Sigmoid colon (tissue), 6 donors: ENCODE measurements at regions not wholly inside any gene's neighbourhood (a gene's known extent, or its start where the extent isn't known, plus 50 kb on each side); places are given as distances from the start of the nearest gene placed in this dataset.

ENCODE experiments used
- DNase-seq: peaks from one replicate; pipeline ENCODE4 v3.0.0-alpha.2; 2019
- H3K27ac ChIP-seq, 4 donors: fragments of 200-600 bp; sonication (generic); one replicate each; pipeline ENCODE4 v1.5.1; 2016 to 2019; ENCODE audit warnings: mild to moderate bottlenecking in 1 of 4
- H3K27me3 ChIP-seq, 3 donors: fragments of 200-600 bp; sonication (generic); one replicate each; pipeline ENCODE4 v1.5.1; 2019; ENCODE audit warnings: mild to moderate bottlenecking in 1 of 3
- H3K36me3 ChIP-seq, 4 donors: fragments of 200-600 bp; sonication (generic); one replicate each; pipeline ENCODE4 v1.5.1; 2016 to 2019
- H3K4me1 ChIP-seq, 4 donors: fragments of 200-600 bp; sonication (generic); one replicate each; pipeline ENCODE4 v1.5.1; 2017 to 2019
- H3K4me3 ChIP-seq, 4 donors: fragments of 200-600 bp; sonication (generic); one replicate each; pipeline ENCODE4 v1.5.1; 2017 to 2019; ENCODE audit warnings: mild to moderate bottlenecking in 2 of 4, moderate library complexity in 1 of 4
- H3K9me3 ChIP-seq, 4 donors: fragments of 200-600 bp in 3 of 4; sonication (generic) in 3 of 4; one replicate each; pipeline versions ENCODE4 v1.5.1 to v1.6.1; 2013 to 2019
- EP300 ChIP-seq, 4 donors: sonication (generic); formaldehyde crosslinking; IDR thresholded peaks; one replicate each; pipeline ENCODE4 v1.6.1; 2017; ENCODE audit warnings: antibody characterized with exemption in 4 of 4
- POLR2A ChIP-seq, 2 donors: fragments of 450-650 bp; IDR thresholded peaks; one replicate each; pipeline ENCODE4 v1.6.1; 2016; ENCODE audit warnings: antibody characterized with exemption in 2 of 2, mild to moderate bottlenecking in 2 of 2, moderate library complexity in 2 of 2
- POLR2AphosphoS5 ChIP-seq, 4 donors: sonication (generic); formaldehyde crosslinking; IDR thresholded peaks; one replicate each; pipeline ENCODE4 v1.6.1; 2017; ENCODE audit warnings: antibody characterized with exemption in 4 of 4
- WGBS, 2 donors: extraction: QIAGEN DNeasy Blood & Tissue Kit; methylation state at CpG; one replicate each; pipeline ENCODE4 v1.1.7; 2013; 5-methylcytosine and 5-hydroxymethylcytosine counted together
- intact Hi-C: fragments of 100-400 bp; cut with DNase I; formaldehyde crosslinking; loops from one replicate; pipeline ENCODE4 v1.15.1; 2023
- TF ChIP-seq, protein P1 (sequence below), 4 experiments: fragments of 450-650 bp in 3 of 4; fragments of 200-600 bp in 1 of 4; IDR thresholded peaks; one replicate each; pipeline ENCODE4 v1.5.1; 2016 to 2019; ENCODE audit warnings: antibody characterized with exemption in 4 of 4, mild to moderate bottlenecking in 3 of 4, moderate library complexity in 2 of 4
- donor health status: healthy with polysubstance abuse.
- donor health status: healthy.

DNA sequence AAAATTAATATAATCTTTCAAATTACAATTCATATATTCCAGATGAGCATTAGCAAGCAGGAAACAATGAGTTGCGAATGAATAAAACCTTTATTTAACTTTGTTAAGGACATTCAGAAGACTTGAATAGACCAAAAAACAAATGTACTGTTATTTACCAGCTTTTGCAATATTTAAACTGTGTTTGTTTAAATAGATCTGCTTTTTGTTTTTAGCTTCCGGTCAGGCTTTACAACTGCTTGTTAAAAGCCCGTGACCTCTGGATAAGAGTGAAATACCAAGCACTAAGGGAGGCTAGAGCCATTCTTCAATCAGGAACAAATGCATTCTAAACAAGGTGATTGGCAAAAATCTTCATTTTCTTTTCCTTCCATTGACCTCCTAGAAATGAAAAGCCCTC is 184.9 kb upstream of the GNAI1 start:
- Histone ChIP-seq H3K9me3 (no peaks in the 10 kb centered on the region), H3K4me3 (no peak overlapping the region), H3K36me3 (no peaks in the 10 kb centered on the region), H3K27ac (no peak overlapping the region), H3K4me1 (no peaks in the 10 kb centered on the region), H3K27me3 (no peaks in the 10 kb centered on the region)
- DNase-seq = no peak
- TF ChIP-seq EP300 (IDR thresholded peaks at IDR 0.05) (no peak), POLR2A (IDR thresholded peaks at IDR 0.05) (no peak), POLR2AphosphoS5 (IDR thresholded peaks at IDR 0.05) (no peak)
- TF ChIP-seq, protein P1, sequence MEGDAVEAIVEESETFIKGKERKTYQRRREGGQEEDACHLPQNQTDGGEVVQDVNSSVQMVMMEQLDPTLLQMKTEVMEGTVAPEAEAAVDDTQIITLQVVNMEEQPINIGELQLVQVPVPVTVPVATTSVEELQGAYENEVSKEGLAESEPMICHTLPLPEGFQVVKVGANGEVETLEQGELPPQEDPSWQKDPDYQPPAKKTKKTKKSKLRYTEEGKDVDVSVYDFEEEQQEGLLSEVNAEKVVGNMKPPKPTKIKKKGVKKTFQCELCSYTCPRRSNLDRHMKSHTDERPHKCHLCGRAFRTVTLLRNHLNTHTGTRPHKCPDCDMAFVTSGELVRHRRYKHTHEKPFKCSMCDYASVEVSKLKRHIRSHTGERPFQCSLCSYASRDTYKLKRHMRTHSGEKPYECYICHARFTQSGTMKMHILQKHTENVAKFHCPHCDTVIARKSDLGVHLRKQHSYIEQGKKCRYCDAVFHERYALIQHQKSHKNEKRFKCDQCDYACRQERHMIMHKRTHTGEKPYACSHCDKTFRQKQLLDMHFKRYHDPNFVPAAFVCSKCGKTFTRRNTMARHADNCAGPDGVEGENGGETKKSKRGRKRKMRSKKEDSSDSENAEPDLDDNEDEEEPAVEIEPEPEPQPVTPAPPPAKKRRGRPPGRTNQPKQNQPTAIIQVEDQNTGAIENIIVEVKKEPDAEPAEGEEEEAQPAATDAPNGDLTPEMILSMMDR (IDR thresholded peaks at IDR 0.05) = no peak
- intact Hi-C loops = no loop called here
- WGBS, 2 donors = 66 to 70% methylated on average over 3 of the region's 3 CpGs

DNA sequence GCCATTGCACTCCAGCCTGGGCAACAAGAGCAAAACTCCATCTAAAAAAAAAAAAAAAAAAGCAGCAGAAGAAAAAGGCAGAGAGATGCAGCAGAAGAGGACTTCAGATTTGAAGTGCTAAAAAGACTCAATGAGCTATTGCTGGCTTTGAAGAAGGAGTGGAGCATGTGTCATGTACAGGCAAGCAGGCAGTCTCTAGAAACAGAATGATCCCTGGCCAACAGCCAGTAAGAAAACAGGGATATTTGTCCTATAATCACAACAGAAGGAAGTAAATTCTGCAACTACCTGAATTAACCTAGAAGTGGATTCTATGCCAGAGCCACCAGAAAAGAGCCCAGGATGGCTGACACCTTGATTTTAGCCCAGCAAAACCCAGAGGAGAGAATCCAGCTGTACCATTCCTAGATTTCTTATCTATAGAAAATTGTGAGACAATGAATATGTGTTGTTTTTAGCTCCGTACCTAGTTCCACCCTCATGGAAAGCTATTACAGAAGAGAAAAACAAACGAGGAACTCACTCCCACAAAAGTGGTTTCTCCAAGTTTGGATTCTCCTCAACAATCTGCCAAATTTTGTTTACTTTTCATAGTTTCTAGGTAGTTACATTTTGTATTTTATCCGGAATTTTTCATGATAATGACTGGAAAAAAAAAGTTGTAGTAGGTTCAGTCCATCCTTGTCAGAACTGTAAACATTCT is 198.2 kb upstream of the GNAI1 start:
- no peaks in the 10 kb centered on the region for H3K27me3 ChIP-seq
- TF ChIP-seq, protein P1 (IDR thresholded peaks at IDR 0.05) = no peak
- no peak for TF ChIP-seq POLR2A (IDR thresholded peaks at IDR 0.05)
- no peak for TF ChIP-seq EP300 (IDR thresholded peaks at IDR 0.05)
- no peak for TF ChIP-seq POLR2AphosphoS5 (IDR thresholded peaks at IDR 0.05)
- intact Hi-C loops = no loop called here
- H3K4me1 ChIP-seq = no peaks in the 10 kb centered on the region
- WGBS, 2 donors = 16 to 59% methylated on average over 3 of the region's 3 CpGs
- DNase-seq = no peak
- H3K27ac ChIP-seq = no peak overlapping the region
- no peak overlapping the region for H3K4me3 ChIP-seq
- H3K9me3 ChIP-seq = no peaks in the 10 kb centered on the region
- no peaks in the 10 kb centered on the region for H3K36me3 ChIP-seq

DNA sequence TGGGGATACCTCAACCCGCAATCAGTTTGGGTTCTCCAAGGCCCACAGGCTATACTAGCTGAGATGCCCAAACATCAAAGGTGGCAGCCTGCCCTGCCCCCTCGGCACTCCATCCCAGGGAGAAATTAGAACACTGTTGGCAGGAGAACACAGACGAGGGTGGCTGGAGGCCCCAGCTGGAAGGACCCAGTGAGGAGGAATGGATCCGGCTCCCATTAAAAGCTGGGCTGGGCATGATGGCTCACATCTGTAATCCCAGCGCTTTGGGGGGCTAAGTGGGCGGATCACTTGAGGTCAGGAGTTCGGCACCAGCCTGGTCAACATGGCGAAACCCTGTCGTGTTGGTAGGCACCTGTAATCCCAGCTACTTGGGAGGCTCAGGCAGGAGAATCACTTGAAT is 199.9 kb upstream of the GNAI1 start:
- no peaks in the 10 kb centered on the region for H3K4me1 ChIP-seq
- no peaks in the 10 kb centered on the region for H3K27me3 ChIP-seq
- no peaks in the 10 kb centered on the region for H3K9me3 ChIP-seq
- DNase-seq = no peak
- TF ChIP-seq, protein P1 (IDR thresholded peaks at IDR 0.05) = no peak
- TF ChIP-seq POLR2A (IDR thresholded peaks at IDR 0.05) (no peak), POLR2AphosphoS5 (IDR thresholded peaks at IDR 0.05) (no peak), EP300 (IDR thresholded peaks at IDR 0.05) (no peak)
- no peak overlapping the region for H3K27ac ChIP-seq
- H3K36me3 ChIP-seq = no peaks in the 10 kb centered on the region
- 90 to 92% methylated on average over 9 of the region's 9 CpGs for WGBS, 2 donors
- no peak overlapping the region for H3K4me3 ChIP-seq
- intact Hi-C loops = no loop called here

DNA sequence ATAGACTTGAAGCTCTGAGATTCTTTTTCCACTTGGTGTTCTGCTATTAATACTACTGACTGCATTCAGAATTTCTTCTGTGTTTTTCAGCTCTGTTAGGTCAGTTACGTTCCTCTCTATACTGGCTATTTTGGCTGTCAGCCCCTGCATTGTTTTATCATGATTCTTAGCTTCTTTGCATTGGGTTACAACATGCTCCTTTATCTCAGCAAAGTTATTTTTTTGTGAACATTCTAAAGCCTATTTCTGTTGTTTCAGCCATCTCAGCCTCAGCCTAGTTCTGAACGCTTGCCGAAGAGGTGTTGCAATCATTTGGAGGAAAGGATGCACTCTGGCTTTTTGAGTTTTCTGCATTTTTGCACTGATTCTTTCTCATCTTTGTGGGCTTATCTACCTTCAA is 201.5 kb upstream of the GNAI1 start:
- Histone ChIP-seq H3K36me3 (no peaks in the 10 kb centered on the region), H3K9me3 (peaks cover 0 to 1% (median 0%) of the 10 kb centered on the region in 4 donors), H3K27ac (no peak overlapping the region), H3K27me3 (no peaks in the 10 kb centered on the region), H3K4me1 (no peaks in the 10 kb centered on the region), H3K4me3 (no peak overlapping the region)
- no peak for DNase-seq
- intact Hi-C loops = no loop called here
- TF ChIP-seq, protein P1 (IDR thresholded peaks at IDR 0.05) = no peak
- 86 to 88% methylated on average over 3 of the region's 3 CpGs for WGBS, 2 donors

DNA sequence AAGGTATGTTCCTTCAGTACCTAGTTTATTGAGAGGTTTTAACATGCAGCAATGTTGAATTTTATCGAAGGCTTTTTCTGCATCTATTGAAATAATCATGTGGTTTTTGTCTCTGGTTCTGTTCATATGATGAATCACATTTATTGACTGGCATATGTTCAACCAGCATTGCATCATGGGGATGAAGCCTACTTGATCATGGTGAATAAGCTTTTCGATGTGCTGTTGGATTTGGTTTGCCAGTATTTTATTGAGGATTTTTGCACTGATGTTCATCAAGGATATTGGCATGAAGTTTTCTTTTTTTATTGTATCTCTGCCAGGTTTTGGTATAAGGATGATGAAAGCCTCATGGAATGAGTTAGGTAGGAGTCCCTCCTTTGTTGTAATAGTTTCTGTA is 204.0 kb upstream of the GNAI1 start:
- H3K27ac ChIP-seq = no peak overlapping the region
- no peak for DNase-seq
- 91 to 94% methylated on average over 2 of the region's 2 CpGs for WGBS, 2 donors

More for the DNA sequence above, 204.0 kb upstream of the GNAI1 start:
- H3K4me3 ChIP-seq = no peak overlapping the region
- no peaks in the 10 kb centered on the region for H3K4me1 ChIP-seq
- no peak for TF ChIP-seq EP300 (IDR thresholded peaks at IDR 0.05)
- TF ChIP-seq, protein P1 (IDR thresholded peaks at IDR 0.05) = no peak
- TF ChIP-seq POLR2A (IDR thresholded peaks at IDR 0.05) = no peak
- TF ChIP-seq POLR2AphosphoS5 (IDR thresholded peaks at IDR 0.05) = no peak
- peaks cover 0 to 1% (median 0%) of the 10 kb centered on the region in 4 donors for H3K9me3 ChIP-seq
- no peaks in the 10 kb centered on the region for H3K36me3 ChIP-seq
- intact Hi-C loops = no loop called here
- no peaks in the 10 kb centered on the region for H3K27me3 ChIP-seq
